ENCODE measurements at regions not wholly inside any gene's neighbourhood (a gene's known extent, or its start where the extent isn't known, plus 50 kb on each side); places are given as distances from the start of the nearest gene placed in this dataset.

GRCh38 chr9:135244271-135245221, 157.1 kb downstream of the OLFM1 start:
- TF ChIP-seq SUZ12 (IDR thresholded peaks at IDR 0.05) (no peak), PKNOX1 (IDR thresholded peaks at IDR 0.05) (no peak), BHLHE40 (IDR thresholded peaks at IDR 0.05; ENCODE audit: borderline replicate concordance) (no peak), FOXA1 (IDR thresholded peaks at IDR 0.05) (no peak), ARNT (IDR thresholded peaks at IDR 0.05) (no peak), ZNF384 (IDR thresholded peaks at IDR 0.05) (no peak), TARDBP (IDR thresholded peaks at IDR 0.05) (no peak), SP1 (IDR thresholded peaks at IDR 0.05) (no peak)

Data from HEK293T (cell line).